ENCODE measurements at regions not wholly inside any gene's neighbourhood (a gene's known extent, or its start where the extent isn't known, plus 50 kb on each side); places are given as distances from the start of the nearest gene placed in this dataset.

DNA sequence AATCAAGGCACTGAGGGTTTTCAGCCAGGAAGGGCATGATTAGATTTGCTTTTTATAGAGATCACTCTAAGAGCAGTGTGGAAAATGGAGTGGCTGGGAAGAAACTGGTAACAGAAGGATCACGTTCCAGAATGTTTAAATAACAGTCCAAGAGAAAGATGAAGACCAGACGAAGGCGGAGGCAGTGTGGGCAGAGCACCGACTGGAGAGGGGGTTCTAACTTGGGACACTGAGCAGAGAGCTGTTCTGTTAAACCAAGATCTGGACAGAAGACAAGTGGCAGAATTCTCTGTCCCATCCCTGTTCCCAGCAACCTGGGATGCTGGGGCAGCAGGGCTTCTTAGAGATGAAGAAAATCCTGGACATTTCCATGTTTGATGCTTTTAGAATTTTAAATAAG lies 249.1 kb upstream of the NR4A3 start:
- TF ChIP-seq, protein P1, sequence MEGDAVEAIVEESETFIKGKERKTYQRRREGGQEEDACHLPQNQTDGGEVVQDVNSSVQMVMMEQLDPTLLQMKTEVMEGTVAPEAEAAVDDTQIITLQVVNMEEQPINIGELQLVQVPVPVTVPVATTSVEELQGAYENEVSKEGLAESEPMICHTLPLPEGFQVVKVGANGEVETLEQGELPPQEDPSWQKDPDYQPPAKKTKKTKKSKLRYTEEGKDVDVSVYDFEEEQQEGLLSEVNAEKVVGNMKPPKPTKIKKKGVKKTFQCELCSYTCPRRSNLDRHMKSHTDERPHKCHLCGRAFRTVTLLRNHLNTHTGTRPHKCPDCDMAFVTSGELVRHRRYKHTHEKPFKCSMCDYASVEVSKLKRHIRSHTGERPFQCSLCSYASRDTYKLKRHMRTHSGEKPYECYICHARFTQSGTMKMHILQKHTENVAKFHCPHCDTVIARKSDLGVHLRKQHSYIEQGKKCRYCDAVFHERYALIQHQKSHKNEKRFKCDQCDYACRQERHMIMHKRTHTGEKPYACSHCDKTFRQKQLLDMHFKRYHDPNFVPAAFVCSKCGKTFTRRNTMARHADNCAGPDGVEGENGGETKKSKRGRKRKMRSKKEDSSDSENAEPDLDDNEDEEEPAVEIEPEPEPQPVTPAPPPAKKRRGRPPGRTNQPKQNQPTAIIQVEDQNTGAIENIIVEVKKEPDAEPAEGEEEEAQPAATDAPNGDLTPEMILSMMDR (IDR thresholded peaks at IDR 0.05; ENCODE audit: control extremely low read depth in 1 of 3, insufficient read depth in 1 of 3, low read depth in 1 of 3, low read length in 3 of 3): no peak
- TF ChIP-seq RFX5 (IDR thresholded peaks at IDR 0.05; ENCODE audit: borderline replicate concordance, low read depth, low read length) (no peak), POLR2A (IDR thresholded peaks at IDR 0.05; ENCODE audit: control extremely low read depth in 1 of 2, low read depth in 2 of 2, low read length in 2 of 2) (no peak)
